ENCODE measurements at regions not wholly inside any gene's neighbourhood (a gene's known extent, or its start where the extent isn't known, plus 50 kb on each side); places are given as distances from the start of the nearest gene placed in this dataset.

DNA sequence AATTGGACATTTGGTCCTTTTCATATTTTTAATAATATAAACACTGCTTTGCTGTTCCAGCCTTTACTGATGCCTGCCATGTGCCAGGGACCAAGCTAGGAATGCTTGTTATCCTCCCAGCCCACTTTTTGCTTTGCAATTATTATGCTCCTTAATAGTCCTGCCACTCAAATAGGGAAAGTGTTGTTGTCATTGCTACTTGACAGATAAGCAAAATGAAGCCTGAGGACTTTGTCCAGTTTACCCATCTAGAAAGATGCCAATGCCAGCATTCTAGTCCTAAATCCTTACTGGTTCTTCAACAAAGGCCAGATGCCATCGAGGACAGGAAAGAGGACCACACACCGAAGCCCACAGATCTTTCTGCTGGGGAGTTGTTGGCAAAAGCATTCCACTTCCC, 246.5 kb downstream of the EMP1 start:
- TF ChIP-seq, protein P1, sequence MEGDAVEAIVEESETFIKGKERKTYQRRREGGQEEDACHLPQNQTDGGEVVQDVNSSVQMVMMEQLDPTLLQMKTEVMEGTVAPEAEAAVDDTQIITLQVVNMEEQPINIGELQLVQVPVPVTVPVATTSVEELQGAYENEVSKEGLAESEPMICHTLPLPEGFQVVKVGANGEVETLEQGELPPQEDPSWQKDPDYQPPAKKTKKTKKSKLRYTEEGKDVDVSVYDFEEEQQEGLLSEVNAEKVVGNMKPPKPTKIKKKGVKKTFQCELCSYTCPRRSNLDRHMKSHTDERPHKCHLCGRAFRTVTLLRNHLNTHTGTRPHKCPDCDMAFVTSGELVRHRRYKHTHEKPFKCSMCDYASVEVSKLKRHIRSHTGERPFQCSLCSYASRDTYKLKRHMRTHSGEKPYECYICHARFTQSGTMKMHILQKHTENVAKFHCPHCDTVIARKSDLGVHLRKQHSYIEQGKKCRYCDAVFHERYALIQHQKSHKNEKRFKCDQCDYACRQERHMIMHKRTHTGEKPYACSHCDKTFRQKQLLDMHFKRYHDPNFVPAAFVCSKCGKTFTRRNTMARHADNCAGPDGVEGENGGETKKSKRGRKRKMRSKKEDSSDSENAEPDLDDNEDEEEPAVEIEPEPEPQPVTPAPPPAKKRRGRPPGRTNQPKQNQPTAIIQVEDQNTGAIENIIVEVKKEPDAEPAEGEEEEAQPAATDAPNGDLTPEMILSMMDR (IDR thresholded peaks at IDR 0.05), result no peak
- TF ChIP-seq POLR2AphosphoS5 (IDR thresholded peaks at IDR 0.05), result no peak
- TF ChIP-seq POLR2A (IDR thresholded peaks at IDR 0.05), result no peak

All from breast epithelium (tissue), 3 donors.